GM04503 (cell line): ENCODE measurements at regions not wholly inside any gene's neighbourhood (a gene's known extent, or its start where the extent isn't known, plus 50 kb on each side); places are given as distances from the start of the nearest gene placed in this dataset.
A peak's percentile ranks its signal among the peaks of the same experiment; 100 is the strongest.

Experiments used
- DNase-seq: peaks from one replicate; pipeline ENCODE4 v3.0.0-alpha.2; 2012; ENCODE audit warnings: low read depth

DNA sequence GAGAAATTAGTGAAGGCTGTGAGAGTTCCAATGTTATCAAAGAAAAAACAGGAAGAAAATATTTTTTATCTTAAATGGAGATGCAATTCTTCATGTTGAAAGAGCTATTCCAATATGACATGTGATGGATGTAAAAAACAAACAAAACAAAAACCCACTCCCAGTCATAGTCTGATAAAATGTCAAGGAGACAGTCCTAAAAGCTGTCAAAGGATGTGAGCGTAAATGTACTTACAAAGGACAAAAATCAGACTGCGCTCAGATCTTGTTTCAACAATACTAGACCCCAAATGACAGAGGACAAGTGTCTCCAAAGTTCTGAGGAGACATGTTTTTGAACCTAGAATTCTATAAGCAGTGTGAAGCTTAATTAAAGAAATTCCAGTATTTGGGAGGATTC lies 265.8 kb downstream of the PLPP3 start:
- DNase-seq, result no peak

DNA sequence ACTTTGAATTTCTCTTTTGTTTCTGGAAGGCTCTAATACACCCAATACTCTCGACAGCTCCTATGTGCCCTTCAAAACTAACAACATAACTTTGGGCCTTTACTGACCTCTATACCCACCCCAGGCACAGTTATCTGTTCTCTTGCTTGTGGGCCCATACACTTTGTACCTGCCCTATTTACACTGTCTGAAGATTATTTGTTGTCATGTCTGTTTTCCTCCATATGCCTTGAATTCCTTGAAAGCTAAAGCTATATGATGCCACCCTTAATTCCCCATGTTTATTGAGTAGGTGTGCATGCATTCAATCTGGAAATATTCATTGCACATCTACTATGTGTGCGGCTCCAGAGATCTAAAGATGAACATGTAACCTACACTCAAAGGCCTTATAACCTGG lies 267.6 kb downstream of the PLPP3 start:
- no peak for DNase-seq

DNA sequence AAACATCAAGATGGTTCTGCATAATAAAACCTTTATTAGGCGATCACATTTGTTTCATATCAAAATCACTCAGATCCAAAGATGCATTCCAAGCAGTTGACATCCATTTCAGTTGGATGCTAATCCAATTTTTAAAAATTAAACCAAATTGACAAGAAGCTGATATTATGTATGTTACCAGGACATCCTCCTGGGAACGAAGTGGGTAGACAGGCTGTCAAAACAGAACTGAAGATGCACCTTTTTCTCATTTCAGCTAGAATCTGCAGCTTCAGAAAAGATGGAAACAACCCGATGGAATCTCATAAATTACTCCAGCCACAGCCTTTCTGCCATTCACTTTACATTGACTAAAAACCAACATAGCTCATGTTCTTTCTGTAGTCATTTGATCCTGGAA lies 268.4 kb downstream of the PLPP3 start:
- no peak for DNase-seq

DNA sequence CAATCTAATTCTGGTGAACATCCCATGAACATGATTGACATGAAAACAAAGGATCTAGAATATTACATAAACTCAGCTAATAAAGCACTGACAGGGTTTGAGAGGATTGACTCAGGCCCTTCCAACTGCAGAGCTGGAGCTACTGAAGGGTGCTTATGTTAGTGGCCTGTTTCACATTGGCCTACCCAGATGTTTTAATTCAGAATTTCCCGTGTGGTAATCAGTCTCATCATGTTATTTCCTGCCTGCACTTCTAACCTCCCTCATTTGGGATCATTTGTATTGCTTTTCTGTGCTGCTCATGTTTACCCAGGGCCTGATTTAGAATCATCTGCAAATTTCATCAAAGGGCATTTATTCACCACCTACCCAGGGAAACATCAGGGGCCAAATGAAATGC lies 270.3 kb downstream of the PLPP3 start:
- DNase-seq, result no peak

DNA sequence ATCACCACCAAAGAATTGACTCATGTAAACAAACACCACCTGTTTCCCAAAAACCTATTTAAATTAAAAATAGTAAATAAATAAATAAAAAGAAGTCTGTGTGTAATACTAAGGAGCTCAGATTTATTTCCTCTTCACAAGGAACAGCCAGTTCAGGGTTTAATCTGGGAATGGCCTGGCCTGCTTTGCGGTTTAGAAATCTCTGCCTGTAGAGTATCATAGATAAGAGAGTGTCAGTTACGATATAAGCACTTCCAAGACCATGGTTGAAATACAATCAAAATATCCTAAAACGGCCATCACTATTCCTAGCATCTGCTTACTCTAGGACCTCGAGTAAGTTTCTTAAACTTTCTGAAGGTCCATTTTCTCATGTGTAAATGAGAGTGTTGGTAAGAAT lies 274.4 kb downstream of the PLPP3 start:
- no peak for DNase-seq

DNA sequence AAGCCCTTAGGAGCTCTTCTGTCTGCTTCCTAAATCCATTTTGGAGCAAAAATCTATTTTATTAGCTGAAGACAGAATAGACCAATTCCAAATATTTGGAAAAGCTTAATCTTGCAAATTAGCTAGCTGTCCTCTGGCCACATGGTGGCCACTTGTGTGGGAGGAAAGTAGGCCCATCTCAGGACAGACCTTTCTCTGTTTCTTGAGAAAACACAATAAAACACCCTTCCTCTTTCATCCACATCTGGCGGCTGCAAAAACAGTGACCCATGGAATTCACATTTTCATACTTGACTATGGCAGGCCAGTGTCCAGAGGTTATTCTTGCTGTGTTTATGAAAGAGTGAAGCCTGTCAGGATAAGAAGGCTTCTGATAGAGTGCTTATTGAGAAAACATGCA lies 275.6 kb downstream of the PLPP3 start:
- no peak for DNase-seq

DNA sequence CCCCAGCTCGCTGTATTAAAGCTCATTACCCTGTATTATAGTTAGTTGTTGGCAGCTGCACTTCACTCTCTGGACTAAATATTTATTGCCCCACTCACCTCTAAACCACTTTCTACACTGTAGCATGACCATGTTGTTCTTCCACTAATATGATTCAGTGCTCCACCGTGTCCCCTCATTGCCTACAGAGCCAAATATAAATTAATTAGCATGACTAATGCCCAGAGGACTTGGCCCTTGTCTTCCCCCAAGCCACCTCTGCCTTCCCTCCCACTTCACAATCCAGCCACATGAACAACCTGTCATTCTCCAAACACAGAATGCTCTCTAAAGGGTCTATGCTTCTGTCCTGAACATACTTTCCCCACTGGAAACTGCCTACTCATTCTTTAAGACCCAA lies 276.5 kb downstream of the PLPP3 start:
- no peak for DNase-seq

DNA sequence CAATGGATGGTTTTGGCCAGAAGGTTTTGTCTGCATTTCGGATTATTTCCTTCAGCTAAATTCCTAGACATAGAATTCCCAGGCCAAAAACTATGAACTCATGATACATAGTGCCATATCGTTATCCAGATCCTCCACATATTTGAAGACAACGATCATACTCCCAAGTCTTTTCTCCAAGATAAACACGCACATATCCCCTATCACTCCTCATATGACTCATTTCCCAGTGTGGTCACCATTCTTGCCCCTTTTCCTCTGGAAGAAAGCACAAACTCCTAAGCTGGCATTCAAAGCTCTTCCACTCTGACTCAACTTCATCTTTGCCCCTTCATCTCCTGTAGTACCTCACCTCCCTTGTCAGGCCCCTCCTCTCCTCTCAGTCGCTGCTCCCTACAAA lies 277.6 kb downstream of the PLPP3 start:
- DNase-seq, result peak; percentile 74

DNA sequence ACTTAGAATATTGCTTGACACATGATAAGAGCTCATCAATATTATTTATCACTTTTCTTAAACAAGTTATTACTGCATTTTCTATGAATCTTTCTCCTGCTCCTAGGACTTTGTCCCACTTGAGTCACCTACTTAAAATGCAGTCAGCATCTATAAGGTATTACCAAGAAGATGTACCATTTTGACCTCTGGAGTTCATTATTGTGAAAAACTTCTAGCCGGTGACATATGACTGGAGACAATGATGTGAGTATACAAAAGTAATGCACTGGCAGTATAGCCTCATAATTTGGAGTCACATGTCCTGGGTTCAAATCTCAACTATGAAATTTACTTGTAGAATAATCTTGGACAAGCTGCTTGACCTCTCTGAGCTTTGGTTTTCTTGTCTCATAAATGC lies 278.5 kb downstream of the PLPP3 start:
- DNase-seq, result no peak

DNA sequence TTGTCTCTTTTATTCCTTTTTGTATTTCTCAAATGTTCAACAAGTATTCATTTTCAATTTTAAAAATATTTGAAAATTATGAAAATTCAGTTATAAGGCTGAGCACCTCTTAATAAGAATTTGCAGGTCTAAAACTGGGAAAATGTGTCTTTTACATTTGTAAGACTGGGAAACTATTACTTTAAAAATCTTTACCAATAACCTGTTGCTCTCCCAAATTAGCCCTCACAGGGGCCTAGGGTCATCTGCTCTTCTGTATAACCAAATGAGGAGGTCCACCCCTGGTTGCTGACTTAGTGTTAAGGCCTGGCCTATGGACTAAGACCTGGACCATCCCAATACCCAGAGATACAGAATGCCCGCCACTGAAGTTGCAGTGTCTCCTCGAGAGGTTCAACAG lies 280.5 kb downstream of the PLPP3 start:
- no peak for DNase-seq

DNA sequence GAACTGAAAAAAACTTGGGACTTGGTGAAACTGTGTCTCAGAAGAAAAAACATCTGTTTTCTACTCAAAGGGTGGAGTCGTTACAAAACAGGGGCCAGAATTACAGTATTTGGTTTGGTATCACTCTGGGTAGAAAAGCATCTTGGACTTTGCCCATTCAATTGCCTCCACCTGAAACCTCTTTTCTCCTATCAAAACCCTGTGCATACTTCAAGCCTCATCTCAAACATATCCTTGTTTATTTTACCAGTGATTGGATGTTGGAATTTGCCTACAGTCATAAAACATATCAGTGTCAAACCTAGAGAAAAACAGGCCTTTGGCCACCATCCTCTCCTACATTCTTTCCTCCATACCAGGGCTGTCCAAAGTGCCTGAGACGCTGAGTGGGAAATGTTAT lies 281.5 kb downstream of the PLPP3 start:
- DNase-seq, result no peak

DNA sequence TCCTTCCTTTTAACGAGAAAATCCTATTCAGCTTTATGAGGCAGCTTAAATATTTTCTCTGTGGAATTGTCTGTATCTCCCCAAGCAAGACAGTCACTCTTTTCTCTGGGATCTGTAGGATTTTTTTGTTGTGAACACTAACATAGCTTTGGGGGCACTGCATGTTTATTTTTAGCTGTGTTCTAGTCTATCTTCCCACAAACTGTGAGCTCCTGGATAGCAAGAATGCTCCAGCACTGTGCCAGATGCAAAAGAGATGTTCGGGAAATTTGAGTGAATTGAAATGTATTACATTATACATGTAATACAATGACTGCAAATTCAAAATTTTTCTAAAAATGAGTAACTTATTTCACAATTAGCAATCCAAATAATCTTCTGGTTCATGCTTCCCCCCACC lies 282.2 kb downstream of the PLPP3 start:
- no peak for DNase-seq

DNA sequence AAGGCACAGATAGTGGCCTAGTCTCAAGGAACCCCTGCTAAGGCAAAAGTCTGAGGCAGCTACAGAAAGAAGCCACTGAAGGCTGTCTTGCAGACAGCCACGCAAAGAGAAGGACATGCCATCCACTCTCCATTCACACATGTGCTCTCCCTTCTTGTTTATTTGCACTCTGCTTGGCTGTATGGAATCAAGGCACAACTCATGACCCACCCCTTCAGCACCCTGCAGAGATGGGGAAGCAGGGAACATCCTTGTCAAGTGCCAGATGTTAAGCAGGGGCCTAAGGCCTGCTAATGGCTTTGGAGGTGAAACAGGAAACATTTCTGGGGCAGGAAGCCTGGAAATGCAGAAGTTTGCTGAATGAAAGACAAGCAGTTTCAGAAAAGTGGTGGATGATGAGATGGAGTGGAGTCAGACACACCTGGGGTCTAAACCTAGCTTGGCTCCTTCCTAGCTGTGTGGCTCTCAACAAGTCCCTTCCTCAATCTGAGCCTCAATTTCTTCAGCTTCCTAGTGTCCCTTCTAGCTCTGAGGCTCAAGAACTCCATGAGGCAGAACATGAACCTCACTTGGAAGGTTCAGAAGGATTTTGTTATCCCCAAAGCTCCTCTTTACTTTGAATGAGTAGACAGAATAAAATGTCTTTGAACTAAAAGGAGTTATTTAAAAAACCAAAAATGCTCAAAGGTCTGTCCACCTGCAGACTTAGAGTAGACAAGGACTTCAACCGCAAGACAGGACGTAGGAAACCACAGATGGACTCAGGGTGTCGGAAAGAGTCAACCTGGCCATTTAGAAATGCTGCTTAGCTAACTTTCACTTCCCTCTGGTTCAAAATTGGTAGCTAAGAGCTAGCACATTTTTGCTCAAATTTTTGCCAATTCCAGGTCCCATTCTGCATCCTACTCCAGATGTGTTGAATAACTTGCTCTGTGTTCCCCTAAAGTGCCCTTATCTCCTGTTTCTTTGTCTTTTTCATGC lies 283.1 kb downstream of the PLPP3 start:
- DNase-seq, result no peak

DNA sequence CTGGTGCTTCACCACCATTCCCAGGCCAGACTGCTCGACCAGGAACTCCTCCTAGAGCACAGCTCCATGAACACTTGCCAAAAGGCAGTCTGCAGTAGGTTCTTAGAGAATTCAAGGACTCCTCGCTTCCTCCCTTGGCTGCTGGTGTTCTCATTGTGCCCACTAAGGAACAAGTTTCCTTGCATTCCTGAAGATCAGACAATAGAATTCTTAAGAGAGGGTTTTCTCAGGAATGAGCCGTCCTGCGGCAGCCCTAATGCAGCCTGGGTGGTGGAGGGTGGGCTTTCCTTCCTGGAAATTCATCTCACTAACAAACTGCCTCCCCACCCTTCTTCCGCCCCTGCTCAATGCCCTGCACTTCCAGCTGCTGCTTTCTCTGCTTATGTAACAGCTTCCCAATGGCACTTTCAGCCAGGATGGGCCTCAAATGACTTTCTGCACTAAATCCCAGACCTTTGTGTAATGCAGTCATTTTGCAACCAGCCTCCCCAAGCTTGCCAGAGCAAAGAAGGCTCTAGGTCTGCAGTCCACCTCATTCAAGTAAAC lies 287.9 kb downstream of the PLPP3 start:
- no peak for DNase-seq

DNA sequence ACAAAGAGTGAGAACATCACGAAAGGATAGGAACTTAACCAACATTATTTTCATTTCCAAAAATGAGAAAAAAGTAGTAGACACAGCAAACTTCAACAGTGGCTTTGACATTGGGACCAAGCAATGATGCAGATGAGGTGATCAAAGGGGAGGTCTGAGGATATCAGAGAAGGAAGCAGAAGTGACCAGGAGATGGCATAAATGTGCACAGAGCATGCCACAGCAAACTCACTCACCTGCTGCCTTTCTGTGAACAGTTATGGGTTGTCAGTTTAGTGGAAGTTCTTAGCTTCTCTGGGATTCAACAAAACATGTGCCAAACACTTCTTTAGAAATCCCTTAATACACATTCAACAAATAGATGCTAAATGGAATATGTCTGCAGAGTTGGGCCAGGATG lies 290.1 kb downstream of the PLPP3 start:
- no peak for DNase-seq

DNA sequence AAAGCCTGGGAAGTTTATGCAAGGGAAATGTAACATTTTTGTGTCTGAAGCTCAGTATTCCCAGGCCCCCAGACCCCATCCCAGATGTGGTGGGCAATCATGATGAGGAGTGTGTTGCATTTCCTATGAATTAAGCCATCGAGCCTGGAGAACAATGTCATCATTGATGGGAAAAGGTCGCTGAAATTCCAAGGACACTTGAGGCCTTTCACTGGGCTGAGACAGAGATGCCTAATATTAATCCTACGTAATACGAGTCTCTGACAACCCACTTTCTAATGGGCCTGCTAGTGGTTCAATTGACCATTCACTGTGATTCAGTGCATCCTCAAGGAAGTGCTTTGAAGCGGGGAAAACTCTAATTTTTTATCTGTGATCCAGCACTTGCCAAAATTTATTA lies 291.6 kb downstream of the PLPP3 start:
- DNase-seq, result no peak

DNA sequence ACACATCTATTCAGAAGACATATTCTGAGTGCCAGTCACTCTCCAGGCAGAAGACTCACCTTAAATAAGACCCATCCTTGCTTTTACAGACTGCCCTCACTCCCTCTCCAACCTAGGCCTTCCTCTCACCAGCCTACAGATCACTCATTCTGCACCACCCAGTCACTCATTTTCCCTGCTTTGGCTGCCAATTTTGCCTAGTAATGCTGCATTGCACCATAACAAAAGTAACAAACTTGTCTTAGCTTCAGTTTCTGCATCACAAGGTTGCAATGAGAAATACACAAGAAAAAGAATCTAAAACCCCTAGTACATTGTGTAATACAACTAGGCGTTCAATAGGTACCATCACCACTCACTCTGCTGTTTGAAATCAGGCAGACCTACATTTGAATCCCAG lies 292.4 kb downstream of the PLPP3 start:
- DNase-seq, result no peak

DNA sequence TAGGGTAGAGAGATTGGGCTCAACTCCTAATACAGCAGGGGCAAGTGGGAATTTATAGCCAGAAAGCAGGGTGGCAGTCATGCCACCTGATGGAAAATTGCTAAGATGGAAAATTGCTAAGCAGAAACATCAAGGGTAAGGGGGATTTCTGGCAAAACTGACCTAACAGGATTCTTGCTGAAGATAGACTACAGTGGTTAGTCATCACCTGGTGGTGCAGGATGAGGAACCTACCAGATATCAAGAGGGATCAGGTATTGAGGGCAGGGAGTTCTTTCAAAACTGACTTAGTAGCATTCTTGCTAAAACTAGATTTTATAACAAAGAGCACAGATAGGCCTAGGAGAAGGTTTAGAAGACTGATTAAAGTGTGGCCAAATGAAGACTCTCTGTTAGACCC lies 292.9 kb downstream of the PLPP3 start:
- no peak for DNase-seq

DNA sequence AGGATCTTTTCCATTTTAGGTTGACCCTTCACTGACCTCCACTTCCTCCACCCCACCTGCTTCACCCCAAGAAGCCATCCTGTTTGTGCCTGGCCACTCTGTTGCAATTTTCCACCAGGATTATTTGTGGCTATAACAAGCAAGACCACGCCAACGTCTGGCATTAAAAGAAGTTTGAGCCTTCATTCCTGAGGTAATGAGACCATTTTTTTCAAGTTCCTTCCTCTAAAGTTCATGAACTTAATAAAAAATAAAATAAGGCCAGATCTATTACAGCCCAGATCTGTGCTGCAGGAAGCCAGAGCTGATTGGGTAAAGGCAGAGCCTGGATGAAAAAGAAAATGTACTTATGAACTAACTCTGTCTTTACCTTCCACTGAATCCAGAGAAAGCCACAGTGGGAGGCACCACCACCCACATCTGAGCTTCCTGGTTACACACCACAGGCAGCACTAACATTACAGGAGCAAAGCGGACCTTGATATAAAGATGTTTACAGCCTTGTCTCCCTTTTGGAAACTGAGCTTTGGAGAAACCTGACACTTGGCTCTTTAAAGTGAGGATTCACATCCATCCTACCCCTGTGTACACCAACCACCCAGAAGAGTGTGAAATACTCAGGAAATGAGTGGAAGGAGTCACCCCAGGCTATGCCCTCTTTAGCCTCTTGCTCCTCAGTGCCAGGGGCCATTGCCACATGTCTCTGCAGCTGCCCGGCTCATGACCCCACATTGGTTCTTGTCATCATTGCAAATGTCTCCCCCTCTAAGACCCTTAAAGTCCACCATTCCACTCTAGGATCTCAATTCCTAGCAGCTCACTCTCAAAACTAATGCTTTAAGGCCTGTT lies 293.6 kb downstream of the PLPP3 start:
- peak; percentile 61 for DNase-seq

DNA sequence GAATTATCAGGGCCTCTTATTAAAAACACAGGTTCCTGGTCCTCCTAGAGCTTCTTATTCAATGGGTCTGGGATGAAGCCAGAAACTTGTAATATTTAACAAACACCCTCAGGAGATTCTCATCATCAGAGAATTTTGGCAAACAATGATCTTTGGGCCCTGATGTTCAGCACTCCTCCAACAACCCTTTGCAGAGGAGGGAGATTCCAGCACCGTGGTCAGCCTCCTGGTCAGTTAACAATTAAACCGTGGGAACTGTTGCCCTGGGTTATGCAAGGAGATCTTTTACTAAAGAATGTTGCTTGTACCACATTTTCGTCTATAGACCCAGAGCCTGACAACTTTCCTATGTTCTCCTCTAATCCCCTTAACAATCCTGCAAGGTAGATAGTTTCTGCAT lies 294.4 kb downstream of the PLPP3 start:
- peak; percentile 87 for DNase-seq

DNA sequence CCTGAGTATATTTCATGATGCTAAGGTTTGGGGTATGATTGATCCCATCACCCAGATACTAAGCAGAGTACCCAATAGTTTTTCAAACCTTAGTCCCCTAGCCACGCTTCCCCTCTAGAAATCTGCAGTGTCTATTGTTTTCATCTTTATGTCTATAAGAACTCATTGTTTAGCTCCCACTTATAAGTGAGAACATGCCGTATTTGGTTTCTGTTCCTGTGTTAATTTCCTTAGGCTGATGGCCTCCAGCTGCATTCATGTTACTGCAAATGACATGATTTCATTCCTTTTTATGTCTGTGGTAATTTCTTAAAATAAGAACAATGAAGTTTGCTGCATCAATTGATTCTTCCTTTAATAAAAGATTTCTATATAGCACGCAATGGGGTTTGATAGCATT lies 301.3 kb downstream of the PLPP3 start:
- DNase-seq, result no peak

DNA sequence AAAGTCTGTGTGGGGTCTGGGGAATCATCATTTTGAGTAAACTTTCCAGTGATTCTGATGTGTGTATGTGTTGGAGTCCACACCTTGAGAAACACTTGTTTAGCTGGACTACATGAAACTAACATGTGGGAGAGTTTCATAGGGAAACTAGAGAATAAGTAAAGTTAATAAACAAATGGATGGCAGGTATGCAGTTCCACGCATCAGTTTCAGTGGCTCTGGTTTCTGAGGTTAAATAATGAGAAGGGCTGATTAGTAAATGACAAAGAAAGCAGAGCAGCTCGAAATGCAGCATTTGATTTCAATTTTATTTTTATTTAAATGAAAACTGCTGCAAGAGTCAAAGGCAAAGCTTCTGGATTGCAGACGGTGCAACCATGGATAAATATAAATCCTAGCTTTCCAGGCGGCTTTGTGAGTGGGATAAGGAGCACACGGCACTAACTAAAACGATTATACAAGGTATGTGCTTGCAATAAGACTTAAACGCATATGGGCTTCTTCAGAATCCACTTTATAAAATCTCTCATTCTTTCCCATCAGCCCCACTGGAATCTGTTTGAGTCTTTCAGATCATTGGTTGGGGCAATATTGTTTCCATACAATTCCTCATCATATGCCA lies 310.7 kb downstream of the PLPP3 start:
- no peak for DNase-seq
